HG03095 (cell line): ENCODE measurements at regions not wholly inside any gene's neighbourhood (a gene's known extent, or its start where the extent isn't known, plus 50 kb on each side); places are given as distances from the start of the nearest gene placed in this dataset.

ENCODE experiments used
- ATAC-seq: cut with Tn5 transposase; IDR thresholded peaks from one replicate; pipeline ENCODE4 v1.9.1; 2021; ENCODE audit warnings: moderate library complexity; ENCODE audit not compliant: unreplicated experiment

DNA sequence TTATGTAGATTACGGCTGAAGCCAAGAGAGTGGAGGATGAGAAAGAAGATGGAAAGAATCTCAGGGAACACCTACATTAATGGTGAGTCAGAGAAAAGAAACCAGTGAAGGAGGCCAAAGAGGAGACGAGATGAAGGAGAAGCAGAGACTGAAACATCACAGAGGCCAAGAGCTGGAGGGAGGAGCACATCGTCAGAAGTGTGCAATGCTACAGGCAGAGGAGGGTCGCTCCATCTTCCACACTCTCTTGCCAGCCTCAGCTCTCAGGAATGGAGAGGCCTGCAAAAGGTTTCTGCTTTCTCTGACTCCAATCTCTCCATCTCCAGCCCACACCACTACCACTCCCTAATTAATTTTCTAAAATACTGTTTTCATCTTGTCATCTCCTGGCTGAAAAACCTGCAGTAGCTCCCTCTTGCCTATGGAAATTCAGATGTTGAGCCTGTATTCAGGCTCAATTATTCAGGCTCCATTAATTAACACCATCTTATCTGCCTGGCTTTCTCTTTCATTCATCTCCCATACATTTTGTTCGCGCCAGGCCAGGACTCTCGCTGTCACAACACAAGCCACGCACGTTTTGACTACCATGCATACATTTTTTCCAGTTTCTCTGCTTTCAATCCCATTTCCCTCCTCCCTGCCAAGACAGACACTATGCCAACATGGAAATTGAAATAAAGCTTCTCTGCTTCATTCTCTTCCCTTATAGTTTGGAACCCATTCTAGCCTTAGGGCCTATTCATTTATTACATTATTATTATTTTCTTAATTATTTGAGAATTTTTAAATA is 165.8 kb downstream of the INHBA start:
- ATAC-seq, result no peak

DNA sequence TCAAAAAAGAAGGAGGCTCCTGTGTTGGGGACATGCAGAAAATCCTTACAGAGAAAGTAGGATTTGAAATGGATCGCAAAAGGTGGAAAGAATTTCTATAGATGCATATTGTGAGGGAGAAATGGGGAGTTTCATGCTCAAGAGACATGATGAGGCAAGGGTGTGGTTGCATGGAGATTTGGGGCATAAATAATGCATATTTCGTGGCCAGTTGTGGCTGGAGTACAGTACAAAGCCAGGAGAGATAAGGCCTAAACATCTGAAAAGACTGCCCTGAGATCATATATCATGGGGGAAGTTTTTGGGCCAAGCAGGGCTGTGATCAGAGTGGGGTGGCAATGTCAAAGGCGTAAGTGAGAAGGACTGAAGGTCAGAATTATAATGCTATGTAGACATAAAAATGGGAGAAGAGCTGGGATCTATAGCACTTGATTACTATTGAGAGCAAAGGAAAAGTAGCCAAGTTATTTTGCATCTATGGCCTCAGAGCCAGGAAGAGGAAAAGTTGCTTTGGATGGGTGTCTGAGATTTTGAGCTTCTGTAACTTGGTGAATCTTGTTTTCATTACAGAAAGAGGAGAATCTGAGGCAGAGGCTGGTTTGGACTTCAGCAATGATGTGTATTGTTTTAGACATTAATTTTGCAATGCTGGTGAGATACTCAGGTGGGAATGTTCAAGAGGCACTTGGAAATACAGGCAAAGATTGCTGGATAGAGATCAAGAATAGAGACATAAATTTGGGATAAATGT is 166.6 kb downstream of the INHBA start:
- no peak for ATAC-seq

DNA sequence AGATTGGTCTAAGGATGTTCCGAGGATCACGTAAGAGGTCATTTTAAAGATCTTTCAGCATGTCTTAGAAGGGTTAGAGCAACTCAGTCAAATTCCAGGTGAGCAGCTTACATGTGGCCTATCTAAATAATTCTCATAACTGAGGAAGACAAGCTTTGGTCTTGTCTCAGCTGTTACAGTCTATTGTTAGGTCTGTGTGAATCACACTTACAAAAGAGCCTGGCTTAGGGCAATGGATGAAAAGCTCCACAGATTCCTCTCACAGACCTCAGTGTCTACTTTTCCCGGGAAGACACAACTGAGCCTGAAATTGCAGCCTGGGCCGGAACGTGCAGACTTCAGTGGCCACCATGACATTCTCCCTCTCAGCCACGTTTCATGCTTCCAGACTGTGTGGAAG is 173.1 kb downstream of the INHBA start:
- no peak for ATAC-seq

DNA sequence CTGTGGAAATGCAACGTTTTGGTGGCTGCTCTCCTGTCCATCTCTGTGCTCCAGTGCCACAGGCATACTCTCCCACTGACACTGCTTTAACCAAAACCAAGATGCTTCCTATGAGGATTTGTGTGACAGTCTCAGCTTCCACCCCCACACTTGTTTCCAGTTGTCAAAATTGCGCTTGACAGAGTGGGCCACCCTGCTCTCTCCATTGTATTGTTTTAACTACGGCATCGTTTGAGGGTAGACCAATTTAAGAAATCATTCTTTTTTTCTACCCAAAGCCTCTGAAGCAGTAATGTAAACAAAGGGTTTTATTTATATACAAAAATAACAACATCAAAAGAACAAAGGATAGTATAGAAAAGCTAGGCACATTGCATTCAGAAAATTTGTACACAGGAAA is 178.0 kb downstream of the INHBA start:
- no peak for ATAC-seq

DNA sequence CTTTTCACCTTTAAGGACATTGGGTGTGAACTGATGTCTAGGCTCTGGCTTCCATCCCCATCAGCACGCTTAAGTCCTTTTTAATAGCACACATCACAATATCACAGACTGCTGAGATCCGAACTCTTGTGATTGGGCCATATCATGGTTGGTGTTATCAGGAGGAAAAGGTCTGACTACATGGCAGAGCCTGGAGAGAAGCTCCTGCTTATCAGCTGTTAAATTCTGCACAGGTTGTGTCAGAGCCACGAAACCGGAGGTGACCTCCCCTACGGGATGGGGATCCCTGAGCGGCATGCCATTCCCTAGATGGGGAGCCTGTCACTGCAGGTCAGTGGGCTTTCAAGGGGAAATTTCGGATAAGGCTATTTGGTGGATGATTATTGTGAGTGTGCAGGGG is 182.4 kb downstream of the INHBA start:
- no peak for ATAC-seq

DNA sequence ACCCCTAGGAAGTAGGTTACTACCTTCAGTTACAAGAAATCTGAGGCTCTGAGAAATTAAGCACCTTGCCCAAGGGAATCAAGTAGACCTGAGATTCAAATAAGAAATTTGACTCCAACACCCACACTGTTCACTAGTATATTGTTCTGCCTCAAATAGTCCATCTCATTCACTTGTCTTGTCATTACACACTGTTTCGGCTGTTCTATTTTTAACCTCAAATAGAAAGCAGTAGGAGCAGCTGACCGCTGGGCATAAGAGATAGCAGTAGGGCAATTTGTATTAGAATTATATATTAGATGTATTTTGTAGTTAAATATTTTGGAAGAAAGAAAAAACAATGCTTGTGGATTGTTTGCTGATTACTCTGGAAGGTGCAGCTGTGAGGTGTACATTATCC is 185.1 kb downstream of the INHBA start:
- ATAC-seq, result no peak

DNA sequence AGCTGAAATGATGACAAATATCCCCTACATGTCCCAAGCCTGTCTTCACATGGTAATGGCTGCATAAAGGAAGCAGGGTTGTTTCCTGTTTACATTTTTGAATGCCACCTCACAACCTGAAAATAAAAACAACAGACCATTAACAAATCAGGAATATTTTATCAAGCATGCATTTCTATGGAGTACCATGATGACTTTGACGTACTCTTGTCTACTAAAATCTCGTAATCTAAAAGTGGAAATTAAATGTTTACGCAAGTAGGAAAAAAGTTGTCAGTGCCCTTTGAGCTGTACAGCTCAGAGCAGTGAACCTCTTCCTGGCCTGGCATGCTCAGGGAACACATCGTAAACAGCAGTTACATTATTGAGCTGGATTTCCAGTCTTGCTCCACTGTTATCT is 194.1 kb downstream of the INHBA start:
- ATAC-seq, result no peak

DNA sequence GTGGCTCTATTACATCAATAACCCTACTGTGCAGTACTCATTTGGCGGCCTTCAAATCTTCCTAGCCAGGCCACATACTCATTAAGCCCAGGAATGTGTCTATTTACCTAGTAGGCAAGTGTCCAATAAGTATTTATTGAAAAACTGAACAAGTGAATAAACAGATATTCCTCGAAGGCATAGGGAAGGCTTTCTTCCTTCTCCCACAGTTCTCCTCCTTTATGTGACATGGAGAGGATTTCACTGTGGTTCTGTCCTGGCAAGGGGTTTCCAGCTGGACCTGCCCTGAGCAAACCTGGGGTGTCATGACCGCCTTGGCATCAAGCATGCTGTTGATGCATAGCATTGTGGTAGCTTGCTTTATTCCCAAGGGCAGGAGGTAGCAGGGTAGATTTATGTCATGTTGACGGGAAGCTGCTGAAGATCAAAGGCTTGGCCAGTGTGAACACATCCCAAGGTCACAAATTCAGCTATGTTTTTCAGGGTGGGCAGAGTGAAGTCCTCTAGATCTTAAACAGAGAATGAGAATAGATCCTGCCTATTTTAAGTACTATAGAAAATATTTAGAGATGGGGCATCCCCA is 195.1 kb downstream of the INHBA start:
- no peak for ATAC-seq

DNA sequence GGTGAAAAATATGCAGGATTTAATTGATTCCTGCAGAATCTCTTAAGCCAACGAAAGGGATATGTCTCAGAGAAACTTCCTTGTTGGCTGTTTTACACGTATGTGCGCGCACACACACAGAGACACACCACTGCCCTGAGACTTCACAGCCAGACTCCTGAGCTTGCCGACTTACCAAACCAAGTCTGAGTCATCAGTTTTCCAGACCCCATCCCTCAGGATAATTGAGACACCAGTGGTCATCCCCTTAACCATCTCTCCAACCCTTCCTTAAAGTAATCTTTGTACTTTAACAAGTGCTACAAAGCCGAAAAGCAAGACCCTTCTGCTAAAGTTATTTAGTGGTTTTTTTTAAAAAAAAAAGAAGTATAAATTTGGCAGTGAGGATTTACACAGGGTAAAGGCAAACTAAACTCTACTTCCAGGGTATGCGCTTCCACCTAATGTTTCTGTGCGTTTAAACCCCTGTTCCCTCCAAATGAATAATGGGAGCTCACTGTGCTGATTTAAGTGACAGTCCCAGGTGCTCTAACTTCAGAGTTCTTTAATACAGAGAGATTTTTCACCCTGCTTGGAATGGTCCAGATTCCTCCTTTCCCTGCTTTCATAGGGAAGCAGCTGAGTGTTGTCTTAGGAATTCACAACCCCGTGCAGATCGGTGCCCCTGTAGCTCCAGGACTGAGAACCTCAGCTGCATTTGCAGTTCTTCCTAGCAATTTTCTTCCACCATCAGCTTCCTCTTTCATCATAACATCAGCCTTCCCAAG is 198.5 kb downstream of the INHBA start:
- no peak for ATAC-seq

DNA sequence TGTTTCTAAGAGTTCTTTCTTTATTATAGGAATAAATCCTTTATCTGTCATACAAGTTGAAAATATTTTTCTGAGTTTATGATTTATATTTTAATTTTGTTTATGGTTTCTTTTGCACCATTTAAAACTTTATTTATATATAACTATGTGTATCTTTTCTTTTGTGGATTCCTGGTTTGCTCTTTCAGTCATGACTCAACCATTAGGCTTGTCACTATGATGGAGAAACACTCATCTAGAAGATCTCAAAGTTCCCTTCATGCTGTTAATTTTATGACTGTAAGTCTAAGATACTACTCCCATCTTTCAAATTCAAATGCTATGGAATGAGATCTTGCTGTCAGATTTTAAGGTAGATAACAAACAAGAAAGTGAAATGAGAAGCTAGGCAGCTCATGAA is 199.5 kb downstream of the INHBA start:
- ATAC-seq, result no peak

DNA sequence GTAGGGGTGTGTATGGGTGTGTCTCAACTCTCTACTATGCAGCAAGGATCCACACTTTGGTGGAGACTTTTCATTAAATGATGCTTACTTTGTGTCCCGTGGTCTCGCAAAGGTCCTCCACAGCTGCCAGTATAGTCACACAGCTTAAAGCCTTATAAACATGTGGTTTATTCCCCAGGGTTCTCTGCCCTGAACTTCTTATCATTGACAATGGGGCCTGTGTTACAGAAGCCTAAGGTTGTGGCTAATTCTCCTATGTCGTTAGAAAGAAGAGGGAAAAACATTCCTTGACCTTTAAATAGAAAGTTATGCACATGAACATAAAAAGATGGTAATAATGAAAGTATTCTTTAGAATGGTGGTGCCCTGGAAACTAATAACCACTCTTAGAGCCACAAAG is 201.4 kb downstream of the INHBA start:
- ATAC-seq, result no peak

DNA sequence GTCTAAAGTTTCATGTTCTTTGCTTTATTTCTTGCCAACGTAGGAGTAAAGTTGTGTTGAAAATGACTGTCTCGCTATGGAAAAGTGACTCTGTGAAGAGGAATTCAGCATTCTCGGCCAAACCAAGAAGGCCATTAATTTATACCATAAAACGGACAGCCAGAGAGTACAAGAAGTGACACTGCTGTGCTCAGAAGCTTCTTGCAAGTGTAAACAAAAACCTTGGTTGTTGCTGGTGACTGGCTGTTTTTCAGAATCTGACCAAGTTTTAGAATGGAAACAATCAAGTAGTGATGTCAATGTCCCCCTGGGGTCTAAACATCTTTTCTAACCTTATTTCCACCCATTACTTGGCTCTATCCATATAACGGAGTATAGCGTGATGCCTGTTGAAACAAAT is 201.9 kb downstream of the INHBA start:
- no peak for ATAC-seq

DNA sequence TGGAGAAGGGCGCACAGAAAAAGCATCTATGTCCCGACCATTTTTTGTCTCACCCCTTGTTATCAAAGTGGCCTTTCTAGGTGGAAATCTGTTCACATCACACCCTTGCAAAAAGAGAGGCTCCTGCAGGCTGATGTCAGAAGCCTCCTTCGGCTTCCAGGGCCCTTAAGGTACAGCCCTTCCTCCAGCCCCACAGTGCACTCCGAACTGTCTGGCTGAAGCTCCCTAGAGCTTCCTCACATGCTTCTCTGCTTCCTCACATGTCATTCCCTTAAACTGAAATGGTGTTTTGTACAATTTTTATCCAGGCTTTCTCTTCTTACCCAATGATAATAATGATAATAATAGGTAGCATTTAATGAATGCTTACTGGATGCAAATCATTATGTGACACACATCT is 210.3 kb downstream of the INHBA start:
- ATAC-seq, result no peak

DNA sequence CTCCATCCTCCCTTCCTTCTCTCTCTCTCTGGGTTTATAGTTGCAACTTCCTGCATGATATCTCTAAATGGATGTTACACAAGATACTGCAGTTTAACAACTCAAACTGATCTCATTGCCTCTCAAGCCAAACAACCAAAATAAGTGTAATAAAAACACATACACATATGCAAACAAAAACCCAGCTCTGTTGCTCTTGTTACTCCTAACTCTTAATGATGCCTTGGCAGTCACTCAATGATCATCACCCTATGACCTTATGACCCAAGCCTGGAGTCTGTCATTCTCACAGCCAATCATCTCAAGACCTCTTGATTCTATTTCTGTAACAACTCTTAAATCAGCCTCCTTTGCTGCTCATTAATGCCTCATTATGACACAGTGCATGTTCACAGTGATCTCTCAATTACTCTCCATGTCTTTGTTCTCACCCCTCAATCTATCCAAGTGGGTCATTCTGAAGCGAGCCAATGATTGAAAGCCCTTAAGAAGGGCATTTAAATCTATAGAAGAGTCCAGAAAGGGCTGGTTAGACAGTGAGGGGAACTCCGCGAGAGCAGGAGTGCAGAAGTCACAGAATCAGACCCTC is 210.9 kb downstream of the INHBA start:
- ATAC-seq, result no peak

DNA sequence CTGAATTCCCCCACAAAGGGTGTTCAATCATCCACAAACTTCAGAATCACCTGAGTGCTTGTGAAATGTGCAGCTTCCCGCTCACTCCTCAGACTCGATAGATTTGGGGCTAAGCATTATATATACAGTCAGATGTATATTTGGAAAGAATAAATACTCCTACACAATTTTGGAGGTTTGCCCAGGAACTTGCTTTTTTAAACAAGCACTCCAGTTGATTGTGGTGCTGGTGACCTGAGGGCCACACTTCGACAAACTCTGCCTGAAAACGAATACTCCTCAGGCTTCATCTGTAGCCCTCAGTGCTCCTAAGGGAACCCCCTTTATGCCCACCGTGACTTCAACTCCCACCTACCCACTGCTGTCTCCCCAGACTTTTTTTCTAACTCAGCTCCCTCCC is 211.6 kb downstream of the INHBA start:
- ATAC-seq, result no peak

DNA sequence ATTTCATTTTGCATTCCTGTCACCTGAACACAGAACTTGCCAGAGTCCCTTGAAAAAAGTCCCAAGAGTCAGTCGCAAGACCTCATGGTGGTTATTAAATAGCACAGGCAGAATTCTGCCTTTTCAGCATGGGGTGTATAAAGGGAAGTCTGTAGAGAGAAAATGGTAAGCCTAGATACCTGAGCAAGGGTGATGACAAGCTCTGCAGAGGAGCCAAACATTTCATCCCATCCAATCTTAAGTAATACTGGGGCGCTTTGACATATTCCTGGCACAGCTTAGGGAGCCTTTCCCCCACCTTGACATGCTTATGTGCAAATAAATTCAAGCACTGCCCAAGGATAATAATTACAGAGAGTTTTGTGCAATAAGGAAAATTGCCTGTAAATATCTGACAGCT is 213.0 kb downstream of the INHBA start:
- ATAC-seq, result no peak

DNA sequence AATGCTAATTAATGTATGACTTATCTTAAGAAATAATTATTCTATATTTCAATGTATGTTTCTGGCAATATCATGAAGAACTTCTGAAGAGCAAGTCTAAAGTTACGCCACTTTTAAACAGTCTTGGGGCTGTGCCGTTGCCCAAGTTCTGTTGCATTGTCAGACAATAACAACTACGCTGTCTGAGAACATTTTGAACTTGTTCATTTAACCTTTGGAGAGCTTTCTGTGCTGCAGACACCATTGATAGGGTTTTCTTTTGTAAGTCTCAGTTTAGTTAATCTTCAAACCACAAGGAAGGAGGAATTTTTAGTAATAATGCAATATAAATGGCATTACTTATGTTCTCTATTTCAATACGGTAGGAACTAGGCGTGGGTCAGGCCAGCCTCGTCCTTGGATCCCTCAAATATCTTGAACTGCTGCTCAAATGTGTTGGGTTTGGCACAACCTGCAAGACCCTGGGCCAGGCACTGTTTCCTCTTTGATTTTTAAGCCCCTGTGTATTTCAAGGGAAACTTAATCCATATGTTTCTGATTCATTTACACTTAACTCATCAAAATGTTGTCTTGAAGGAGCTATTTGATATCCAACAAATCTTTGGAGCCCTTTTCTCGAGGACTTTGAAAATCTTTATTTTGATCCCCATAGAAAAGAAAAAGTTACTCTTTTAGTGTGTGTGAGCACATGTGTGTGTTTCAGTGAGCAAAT is 215.5 kb downstream of the INHBA start:
- ATAC-seq, result no peak

DNA sequence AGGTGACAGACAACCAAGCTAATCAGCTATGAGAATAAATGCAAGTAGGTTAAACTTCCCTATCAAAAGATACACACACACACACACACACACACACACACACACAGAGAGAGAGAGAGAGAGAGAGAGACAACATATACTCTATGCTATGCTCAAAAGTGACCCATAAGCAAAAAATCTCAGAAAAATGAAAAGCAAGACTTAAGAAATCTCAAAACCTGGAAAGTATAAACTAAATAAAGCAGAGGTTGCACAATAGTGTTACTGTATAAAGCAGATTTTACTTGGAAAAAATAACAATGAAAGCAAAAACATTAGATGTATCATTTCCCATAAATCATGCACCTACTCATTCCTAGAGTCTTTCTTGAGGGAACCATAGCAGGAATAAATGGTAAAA is 221.5 kb downstream of the INHBA start:
- ATAC-seq, result no peak

DNA sequence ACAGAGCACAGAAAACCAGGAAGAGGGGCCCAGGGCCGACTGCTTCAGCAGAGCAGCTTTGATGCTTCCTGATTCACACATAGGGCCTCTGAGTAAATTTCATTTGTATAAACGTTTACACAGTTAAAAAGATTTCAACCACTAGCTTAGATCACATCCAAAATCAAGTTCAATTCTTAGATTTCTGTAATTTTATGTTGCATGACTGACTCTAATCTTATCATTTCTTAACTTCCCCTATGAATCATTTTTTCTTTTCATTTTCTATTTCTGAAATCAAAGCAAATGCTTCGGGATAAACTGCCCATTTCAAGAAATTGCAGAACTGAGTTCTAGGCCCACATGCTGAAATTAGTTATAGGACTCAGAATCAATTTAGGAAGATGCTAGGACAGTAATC is 224.7 kb downstream of the INHBA start:
- ATAC-seq, result no peak

DNA sequence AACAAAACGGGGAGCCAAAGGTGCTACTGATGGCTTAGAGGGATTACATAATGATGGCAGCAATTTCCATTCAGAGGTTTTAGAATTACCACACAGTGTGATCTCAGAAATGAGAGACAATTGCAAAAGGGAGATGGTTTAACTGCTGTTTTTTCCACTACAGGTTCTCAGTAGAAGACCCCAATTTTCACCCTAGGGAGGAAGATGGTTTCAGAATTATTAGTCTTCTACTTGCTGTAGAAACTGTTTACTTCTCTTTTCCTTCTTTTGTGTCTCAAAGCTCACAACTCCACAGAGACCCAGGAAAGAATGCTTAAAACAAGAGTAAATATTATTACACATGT is 226.5 kb downstream of the INHBA start:
- ATAC-seq, result no peak
